T-helper 1 cell treated with Interleukin-12 subunit alpha and Interleukin-12 subunit beta and Interleukin-4 antibody, amounts not matched to agents 30 μg/mL and 1 μg/mL, for 36 hours (primary cell): ENCODE measurements at regions not wholly inside any gene's neighbourhood (a gene's known extent, or its start where the extent isn't known, plus 50 kb on each side); places are given as distances from the start of the nearest gene placed in this dataset.

Experiments used
- H3K27ac Mint-ChIP-seq: one replicate; pipeline ENCODE4 v1.8.0; 2021; ENCODE audit warnings: mild to moderate bottlenecking, mixed read lengths
- H3K27me3 Mint-ChIP-seq: one replicate; pipeline ENCODE4 v1.8.0; 2021; ENCODE audit warnings: low read depth, mixed read lengths
- H3K36me3 Mint-ChIP-seq: one replicate; pipeline ENCODE4 v1.8.0; 2021; ENCODE audit warnings: low read depth, mixed read lengths
- H3K4me1 Mint-ChIP-seq: one replicate; pipeline ENCODE4 v1.8.0; 2021; ENCODE audit warnings: low read depth, mixed read lengths
- H3K4me3 Mint-ChIP-seq: one replicate; pipeline ENCODE4 v1.8.0; 2021; ENCODE audit warnings: mild to moderate bottlenecking, moderate library complexity, mixed read lengths
- H3K9me3 Mint-ChIP-seq: one replicate; pipeline ENCODE4 v1.8.0; 2021; ENCODE audit warnings: mixed read lengths

DNA sequence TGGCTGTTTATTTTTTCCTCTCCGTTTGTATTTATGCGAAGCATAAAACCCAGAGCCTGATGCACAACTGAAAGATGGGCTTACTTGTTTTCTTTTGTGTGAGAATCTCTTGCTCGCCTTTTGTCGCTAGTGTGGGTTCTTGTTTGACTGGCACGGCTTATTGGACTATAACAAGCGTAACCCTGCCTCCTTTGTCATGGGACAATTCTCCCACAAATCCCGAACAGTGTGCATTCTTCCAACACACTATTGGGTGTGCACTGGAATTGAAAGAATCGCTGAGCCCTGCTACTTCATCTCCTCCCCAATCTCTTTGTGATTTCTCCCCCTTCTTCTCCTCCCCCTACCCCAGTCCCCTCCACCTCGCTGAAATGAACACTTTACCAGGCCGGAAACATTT lies 110.8 kb downstream of the ZIC5 start:
- Mint-ChIP-seq H3K4me3 (no peak overlapping the region), H3K27me3 (peaks cover 29% of the 10 kb centered on the region), H3K27ac (no peak overlapping the region), H3K36me3 (no peaks in the 10 kb centered on the region), H3K9me3 (no peaks in the 10 kb centered on the region), H3K4me1 (peaks cover 12% of the 10 kb centered on the region)

DNA sequence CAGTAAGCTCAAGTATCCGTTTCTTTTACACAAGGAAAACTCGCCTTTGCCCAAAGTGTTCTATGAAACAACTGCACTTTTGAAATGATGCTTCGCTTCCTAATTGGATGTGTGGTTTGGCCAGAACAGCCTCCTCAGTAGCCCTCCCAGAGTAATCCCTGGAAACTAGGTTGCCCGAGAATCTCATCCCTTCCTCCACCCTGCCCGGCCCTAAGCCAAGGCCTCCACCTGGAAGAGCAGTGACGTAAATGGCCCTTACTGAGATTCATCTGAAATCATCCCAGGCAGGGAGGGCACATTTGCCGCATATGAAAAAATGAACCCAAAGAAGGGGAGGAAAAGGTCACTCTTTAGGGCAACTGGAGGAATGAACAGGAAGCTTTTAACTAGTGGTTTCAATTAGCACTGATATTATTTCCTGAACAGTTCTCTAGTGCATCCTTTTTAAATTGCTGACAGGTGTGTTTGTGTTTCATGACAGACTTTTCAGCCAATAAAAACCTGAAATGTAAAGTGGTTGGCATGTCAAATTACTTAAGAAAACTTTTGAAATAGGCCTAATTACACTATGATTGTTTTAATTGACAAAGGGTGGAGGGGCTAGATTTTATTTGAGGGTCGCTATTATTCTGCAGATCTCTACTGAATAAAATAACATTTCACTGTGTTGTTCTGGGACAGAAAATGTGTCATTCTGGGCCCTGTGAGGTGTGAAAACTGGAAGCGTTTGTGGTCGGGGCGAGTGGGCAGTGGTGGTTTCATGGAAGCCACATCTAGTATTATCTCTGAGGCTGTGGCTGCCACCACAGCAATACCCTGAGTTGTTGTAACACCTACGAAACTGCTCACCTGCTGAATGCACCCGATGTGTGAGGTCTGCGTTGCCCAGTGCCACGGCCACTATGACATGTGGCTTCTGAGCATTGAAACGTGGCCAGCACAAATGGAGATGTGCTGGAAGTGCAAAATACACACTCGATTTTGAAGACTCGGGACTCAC lies 112.1 kb downstream of the ZIC5 start:
- H3K4me3 Mint-ChIP-seq: no peak overlapping the region
- peaks cover 12% of the 10 kb centered on the region for H3K4me1 Mint-ChIP-seq
- H3K27ac Mint-ChIP-seq: no peak overlapping the region
- peaks cover 32% of the 10 kb centered on the region for H3K27me3 Mint-ChIP-seq
- H3K9me3 Mint-ChIP-seq: no peaks in the 10 kb centered on the region
- H3K36me3 Mint-ChIP-seq: no peaks in the 10 kb centered on the region

DNA sequence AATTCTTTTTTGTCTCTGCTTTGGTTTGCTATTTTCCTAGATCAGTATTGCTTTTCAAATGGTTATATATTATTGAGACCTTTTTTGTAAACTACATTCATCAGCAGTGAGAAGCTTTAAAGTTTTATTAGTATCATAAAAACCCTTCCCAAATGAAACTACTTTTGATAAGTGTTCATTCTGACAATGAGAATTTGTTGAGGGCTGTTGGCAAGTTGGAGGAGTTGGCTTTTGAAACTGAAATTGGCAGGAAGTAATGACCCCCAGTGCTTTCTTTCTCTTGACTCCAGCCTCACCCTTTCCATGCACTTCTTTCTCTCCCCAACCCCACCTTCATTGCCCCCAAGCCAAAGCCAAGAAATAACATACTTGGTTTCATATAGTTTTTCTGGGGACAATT lies 113.8 kb downstream of the ZIC5 start:
- Mint-ChIP-seq H3K4me1 (peaks cover 12% of the 10 kb centered on the region), H3K27me3 (peaks cover 39% of the 10 kb centered on the region), H3K9me3 (no peaks in the 10 kb centered on the region), H3K27ac (no peak overlapping the region), H3K36me3 (no peaks in the 10 kb centered on the region), H3K4me3 (no peak overlapping the region)

DNA sequence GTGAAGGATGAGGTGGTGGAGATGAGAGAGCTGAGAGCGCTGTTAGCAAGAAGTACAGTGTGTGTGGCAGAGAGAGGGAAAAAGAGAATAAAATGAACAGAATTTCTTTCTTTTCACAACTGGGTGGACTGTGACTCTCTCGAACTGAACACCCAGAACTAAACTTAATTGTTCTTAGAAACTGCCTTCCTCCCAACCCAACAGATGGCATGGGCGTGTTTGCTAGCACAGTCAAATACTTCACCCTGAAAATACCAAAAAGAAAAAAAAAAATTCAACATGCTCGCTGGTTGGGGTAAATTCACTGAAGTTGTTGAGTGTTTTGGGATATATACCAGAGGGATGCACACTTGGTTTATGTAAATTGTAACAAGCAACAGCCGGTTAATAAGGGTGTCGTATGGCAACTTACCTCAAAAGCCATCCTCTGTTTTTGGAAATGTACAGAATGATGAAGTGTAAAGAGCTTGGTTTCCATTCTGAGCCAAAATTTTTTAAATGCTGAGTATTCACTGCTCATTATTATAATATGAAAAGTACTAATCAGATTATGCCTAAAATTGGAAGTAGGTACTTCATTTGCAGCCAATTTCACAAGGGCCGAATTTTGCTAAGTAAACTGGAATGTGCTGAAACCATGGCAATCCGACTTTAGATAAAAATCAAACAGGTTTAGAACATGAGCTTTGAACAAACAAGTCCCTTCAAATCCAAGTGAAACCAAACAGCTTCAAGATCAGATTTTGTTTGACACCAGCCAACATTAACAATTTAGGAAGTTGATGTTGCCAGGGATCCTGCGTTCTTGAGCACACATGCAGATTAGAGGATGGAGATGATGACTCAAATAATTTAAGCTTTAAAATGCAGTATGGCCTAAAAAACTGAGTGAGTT lies 115.8 kb downstream of the ZIC5 start:
- Mint-ChIP-seq H3K4me1 (peaks cover 12% of the 10 kb centered on the region), H3K27ac (no peak overlapping the region), H3K27me3 (peaks cover 43% of the 10 kb centered on the region), H3K36me3 (no peaks in the 10 kb centered on the region), H3K4me3 (no peak overlapping the region), H3K9me3 (no peaks in the 10 kb centered on the region)

DNA sequence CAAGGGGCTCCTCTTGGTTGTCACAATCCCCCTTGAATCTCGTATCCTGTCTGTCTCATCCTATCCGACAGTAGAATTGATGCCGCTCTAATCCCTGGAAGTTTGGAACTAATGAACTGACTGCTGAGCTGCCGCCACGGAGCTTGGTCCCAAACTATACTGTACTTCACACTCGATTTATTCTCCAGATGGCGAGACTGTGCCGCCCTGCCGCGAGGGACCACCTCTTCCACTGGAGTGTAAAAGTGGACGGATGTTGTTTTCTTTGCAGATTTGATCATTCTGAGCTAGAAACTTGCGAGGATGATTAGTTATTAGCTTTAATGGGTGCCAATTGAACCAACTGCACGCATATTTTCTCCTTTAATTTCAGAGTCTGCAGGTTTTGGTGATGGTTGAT lies 117.2 kb downstream of the ZIC5 start:
- Mint-ChIP-seq H3K4me1 (peaks cover 6% of the 10 kb centered on the region), H3K36me3 (no peaks in the 10 kb centered on the region), H3K27ac (no peak overlapping the region), H3K9me3 (no peaks in the 10 kb centered on the region), H3K27me3 (peaks cover 35% of the 10 kb centered on the region), H3K4me3 (no peak overlapping the region)

DNA sequence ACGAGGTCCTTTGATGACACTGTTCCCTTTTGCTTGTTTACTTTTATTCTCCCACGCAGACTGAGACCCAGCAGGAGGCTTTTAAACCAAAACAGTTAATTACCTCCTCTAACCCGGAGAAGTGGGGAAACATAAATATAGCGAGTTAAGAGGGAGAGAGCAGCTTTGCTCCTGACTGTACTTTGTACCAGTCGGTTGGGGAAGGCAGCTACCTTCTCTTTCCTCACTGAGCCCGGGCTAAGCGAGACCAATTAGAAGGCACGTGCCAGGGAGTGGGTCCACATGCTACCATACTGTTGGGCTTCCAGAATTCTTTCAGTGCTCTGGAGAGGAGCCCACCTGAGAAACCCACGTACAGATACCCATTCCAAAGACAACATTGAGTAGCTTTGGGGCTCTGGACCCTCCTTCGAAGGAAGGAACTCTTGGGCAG lies 124.2 kb downstream of the ZIC5 start:
- no peak overlapping the region for H3K4me3 Mint-ChIP-seq
- no peaks in the 10 kb centered on the region for H3K9me3 Mint-ChIP-seq
- no peaks in the 10 kb centered on the region for H3K36me3 Mint-ChIP-seq
- peaks cover 11% of the 10 kb centered on the region for H3K27me3 Mint-ChIP-seq
- no peak overlapping the region for H3K27ac Mint-ChIP-seq
- no peaks in the 10 kb centered on the region for H3K4me1 Mint-ChIP-seq

DNA sequence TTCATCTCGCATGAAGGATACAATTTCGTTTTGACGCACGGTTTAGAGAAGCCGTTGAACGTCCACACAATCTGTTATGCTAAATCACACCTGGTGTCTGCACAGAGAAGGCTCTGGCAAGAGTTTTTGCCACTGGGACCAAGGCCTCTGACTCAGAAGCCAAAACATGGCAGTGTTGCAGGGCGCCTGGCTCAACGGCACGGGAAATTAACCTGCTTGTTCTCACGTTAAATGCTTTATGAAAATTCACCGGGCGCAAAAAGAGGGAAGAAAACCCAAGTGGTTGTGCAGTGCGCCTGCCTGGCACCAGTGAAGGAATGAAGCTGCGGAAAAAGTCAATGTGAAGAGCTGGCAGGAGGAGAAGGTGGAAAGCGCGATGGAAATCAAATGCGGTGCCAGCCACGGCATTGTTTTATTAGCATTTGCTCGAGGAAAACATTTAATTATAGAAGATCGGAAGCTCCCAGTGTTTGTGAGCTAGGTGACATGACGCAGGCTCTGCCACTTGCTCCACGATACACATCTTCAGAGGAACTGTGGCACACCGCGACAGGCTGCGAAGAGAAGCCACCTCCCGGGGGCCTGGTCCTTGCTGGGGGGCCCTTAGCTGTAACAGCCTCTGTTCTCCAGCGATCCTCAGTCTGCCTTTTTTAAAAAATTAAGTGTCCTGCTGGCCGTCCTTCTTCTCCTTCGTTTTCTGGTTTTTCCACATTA lies 126.2 kb downstream of the ZIC5 start:
- no peak overlapping the region for H3K27ac Mint-ChIP-seq
- H3K4me3 Mint-ChIP-seq: no peak overlapping the region
- H3K36me3 Mint-ChIP-seq: no peaks in the 10 kb centered on the region
- no peaks in the 10 kb centered on the region for H3K9me3 Mint-ChIP-seq
- no peaks in the 10 kb centered on the region for H3K27me3 Mint-ChIP-seq
- no peaks in the 10 kb centered on the region for H3K4me1 Mint-ChIP-seq

DNA sequence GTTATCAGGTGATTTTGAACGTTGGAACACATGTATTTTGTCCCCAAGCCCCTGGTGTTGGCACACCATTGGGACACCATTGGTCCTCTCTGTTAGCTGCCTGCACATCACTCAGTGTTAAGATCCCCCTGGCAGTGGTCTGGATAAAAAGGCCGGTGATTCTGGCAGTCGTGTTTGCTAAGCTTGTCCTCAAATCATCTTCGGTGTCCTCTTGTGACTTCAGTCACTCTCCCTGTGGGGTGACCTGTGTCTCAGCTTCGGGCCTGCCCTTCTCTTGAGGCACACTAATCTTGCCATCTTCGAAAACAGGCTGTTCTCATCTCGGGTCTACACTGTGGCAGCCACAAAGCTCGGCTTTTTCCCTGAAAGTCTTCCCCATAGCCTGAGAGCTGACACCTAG lies 127.1 kb downstream of the ZIC5 start:
- no peaks in the 10 kb centered on the region for H3K9me3 Mint-ChIP-seq
- H3K36me3 Mint-ChIP-seq: no peaks in the 10 kb centered on the region
- no peak overlapping the region for H3K27ac Mint-ChIP-seq
- no peaks in the 10 kb centered on the region for H3K27me3 Mint-ChIP-seq
- no peaks in the 10 kb centered on the region for H3K4me1 Mint-ChIP-seq
- H3K4me3 Mint-ChIP-seq: no peak overlapping the region

DNA sequence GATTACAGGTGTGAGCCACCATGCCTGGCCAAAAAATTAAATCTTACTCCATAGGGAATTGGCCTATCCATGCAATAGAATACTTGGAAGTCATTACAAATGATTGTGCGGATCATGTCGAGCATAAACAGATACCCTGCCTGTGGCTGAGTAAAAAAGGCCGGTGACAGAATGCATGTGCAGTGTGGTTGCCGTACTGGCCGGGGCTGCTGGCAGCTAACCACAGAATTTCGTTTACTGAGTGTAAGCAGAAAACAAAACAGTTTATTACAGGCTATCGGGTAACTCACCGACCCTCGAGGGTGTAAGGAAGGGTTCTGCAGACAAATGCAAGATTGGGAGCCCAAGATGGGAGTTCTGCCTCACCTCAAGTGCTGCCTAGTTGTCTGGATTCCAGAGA lies 127.7 kb downstream of the ZIC5 start:
- H3K4me1 Mint-ChIP-seq: no peaks in the 10 kb centered on the region
- H3K27me3 Mint-ChIP-seq: no peaks in the 10 kb centered on the region
- no peak overlapping the region for H3K27ac Mint-ChIP-seq
- no peaks in the 10 kb centered on the region for H3K9me3 Mint-ChIP-seq
- no peak overlapping the region for H3K4me3 Mint-ChIP-seq
- H3K36me3 Mint-ChIP-seq: no peaks in the 10 kb centered on the region

DNA sequence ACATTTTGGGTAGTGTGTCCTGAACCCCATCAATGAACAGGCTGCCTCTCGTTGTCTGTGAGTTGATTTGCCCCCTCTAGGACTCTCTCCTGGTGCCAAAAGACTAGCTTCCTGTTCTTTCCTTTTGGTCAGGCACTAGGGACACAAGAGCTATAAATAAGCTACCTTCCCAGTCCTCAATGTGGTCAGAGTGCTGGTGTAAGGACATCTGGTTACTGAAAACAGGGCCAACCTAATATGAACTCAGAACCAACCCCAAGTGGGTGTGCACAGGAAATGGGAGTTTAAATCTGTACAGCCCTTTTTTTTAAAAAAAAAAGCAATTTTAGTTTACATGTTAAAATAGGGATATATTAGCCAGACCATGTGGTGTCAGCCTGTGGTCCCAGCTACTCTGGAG lies 129.2 kb downstream of the ZIC5 start:
- Mint-ChIP-seq H3K27ac (no peak overlapping the region), H3K4me3 (no peak overlapping the region), H3K9me3 (no peaks in the 10 kb centered on the region), H3K36me3 (no peaks in the 10 kb centered on the region), H3K4me1 (no peaks in the 10 kb centered on the region), H3K27me3 (no peaks in the 10 kb centered on the region)

DNA sequence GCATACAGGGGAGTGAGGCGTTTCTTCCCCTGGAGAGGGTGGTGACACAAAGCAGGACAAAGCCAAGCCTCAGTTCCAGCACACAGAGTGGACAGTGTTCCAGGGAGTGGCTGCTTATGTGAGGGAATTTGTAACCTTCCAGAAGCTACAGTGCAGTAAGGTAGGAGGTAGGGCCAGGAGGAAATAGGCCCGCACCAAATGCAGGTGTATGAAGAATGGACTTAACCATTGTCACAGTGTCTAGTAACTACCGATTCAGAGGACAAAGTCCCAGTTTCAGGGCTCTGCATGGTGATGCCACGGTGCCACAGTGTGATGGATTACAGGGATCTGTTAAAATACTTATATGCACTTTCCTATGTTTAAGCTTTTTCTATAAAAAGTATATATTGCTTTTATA lies 135.3 kb downstream of the ZIC5 start:
- no peaks in the 10 kb centered on the region for H3K9me3 Mint-ChIP-seq
- no peak overlapping the region for H3K4me3 Mint-ChIP-seq
- no peak overlapping the region for H3K27ac Mint-ChIP-seq
- peaks cover 3% of the 10 kb centered on the region for H3K27me3 Mint-ChIP-seq
- no peaks in the 10 kb centered on the region for H3K36me3 Mint-ChIP-seq
- H3K4me1 Mint-ChIP-seq: no peaks in the 10 kb centered on the region

DNA sequence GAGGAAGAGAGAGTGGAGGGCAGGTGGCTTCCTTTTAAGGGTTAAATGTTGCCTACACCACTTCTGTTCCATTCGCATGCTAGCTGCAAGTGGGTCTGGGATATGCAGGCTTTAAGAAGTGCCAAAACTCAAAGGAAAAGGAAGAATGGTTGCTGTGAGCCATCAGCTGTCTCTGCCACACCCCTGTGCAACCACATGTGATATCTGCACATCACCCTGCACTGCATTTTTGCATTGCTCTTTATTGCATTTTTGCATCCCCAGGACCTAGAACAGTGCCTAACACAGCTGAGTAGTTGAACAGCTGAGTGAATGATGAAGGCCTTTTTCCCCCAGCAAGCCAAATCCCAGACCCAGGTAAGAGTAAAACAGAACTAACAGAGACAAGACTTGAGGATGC lies 136.1 kb downstream of the ZIC5 start:
- Mint-ChIP-seq H3K36me3 (no peaks in the 10 kb centered on the region), H3K27ac (no peak overlapping the region), H3K4me3 (no peak overlapping the region)

DNA sequence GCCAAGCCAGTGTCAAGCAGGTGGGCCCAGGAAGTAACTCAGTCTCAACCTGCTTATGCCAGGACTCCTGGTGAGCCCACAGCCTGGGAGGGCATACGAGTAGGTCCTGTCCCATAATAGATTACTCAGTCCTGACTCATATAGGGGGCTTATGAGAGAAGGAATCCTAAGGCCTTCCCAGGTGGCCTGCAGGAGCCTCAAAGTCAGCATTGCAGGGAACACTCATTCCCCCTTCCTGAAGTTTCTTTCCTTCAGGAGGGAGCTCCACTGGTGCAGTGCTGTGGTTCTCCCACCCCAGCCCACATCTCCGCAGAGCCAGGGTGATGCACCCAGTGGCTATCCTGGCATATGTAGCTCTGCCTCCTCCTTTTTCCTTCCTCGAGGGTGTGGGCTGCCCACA lies 137.3 kb downstream of the ZIC5 start:
- H3K36me3 Mint-ChIP-seq: no peaks in the 10 kb centered on the region
- H3K4me1 Mint-ChIP-seq: no peaks in the 10 kb centered on the region
- no peak overlapping the region for H3K27ac Mint-ChIP-seq
- no peak overlapping the region for H3K4me3 Mint-ChIP-seq
- peaks cover 3% of the 10 kb centered on the region for H3K27me3 Mint-ChIP-seq
- H3K9me3 Mint-ChIP-seq: no peaks in the 10 kb centered on the region

More for the DNA sequence above, 136.1 kb downstream of the ZIC5 start:
- Mint-ChIP-seq H3K9me3 (no peaks in the 10 kb centered on the region), H3K27me3 (peaks cover 3% of the 10 kb centered on the region), H3K4me1 (no peaks in the 10 kb centered on the region)

DNA sequence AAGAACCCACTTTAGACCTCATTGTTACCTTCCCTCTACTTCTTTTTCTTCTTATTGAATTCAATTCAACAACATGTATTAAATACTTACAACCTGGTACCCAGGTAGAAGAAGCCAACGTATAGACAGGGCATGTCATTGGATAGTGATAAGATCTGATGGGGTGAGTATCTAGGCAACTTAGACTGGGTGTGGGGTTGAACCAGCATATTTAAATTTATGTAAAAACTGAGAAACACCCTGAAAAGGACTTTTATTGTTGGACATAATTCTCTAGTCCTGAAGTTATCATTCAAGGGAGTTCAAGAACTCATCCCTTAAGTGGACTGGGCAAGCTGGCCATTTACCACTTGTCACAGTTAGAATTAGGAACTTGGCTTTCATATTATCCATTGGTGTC lies 139.2 kb downstream of the ZIC5 start:
- H3K4me3 Mint-ChIP-seq: no peak overlapping the region
- no peaks in the 10 kb centered on the region for H3K4me1 Mint-ChIP-seq
- H3K9me3 Mint-ChIP-seq: no peaks in the 10 kb centered on the region
- H3K27me3 Mint-ChIP-seq: peaks cover 3% of the 10 kb centered on the region
- H3K27ac Mint-ChIP-seq: no peak overlapping the region
- no peaks in the 10 kb centered on the region for H3K36me3 Mint-ChIP-seq
